Heart left ventricle (tissue), 16 donors: ENCODE measurements at regions not wholly inside any gene's neighbourhood (a gene's known extent, or its start where the extent isn't known, plus 50 kb on each side); places are given as distances from the start of the nearest gene placed in this dataset.

Source experiments
- ATAC-seq, 4 donors: fragments of 200-7000 bp; cut with Tn5 transposase; one replicate each; pipeline ENCODE4 v1.9.1; 2020 to 2022; ENCODE audit warnings: moderate library complexity in 4 of 4, mild to moderate bottlenecking in 3 of 4, moderate number of reproducible peaks in 1 of 4
- DNase-seq, 5 donors: peaks; one replicate each; pipeline ENCODE4 v3.0.0-alpha.2; 2020
- H3K27ac ChIP-seq, 12 donors: fragments of 200-600 bp; sonication (generic) in 4 of 12; one replicate each; pipeline versions ENCODE4 v1.5.0 to v1.8.0; 2016 to 2022; ENCODE audit warnings: mild to moderate bottlenecking in 2 of 12
- H3K27me3 ChIP-seq, 9 donors: fragments of 200-600 bp; sonication (generic) in 2 of 9; one replicate each; pipeline versions ENCODE4 v1.5.1 to v1.8.0; 2016 to 2022; ENCODE audit warnings: mild to moderate bottlenecking in 3 of 9
- H3K36me3 ChIP-seq, 9 donors: fragments of 200-600 bp; sonication (generic) in 2 of 9; one replicate each; pipeline versions ENCODE4 v1.5.0 to v1.8.0; 2018 to 2022; ENCODE audit warnings: mild to moderate bottlenecking in 2 of 9
- H3K4me1 ChIP-seq, 12 donors: fragments of 200-600 bp; sonication (generic) in 4 of 12; one replicate each; pipeline versions ENCODE4 v1.5.0 to v1.8.0; 2016 to 2022; ENCODE audit warnings: mild to moderate bottlenecking in 3 of 12
- H3K4me3 ChIP-seq, 12 donors: fragments of 200-600 bp; sonication (generic) in 4 of 12; one replicate each; pipeline versions ENCODE4 v1.5.0 to v1.8.0; 2017 to 2022; ENCODE audit warnings: mild to moderate bottlenecking in 9 of 12, moderate library complexity in 4 of 12
- H3K9me3 ChIP-seq, 12 donors: fragments of 200-600 bp; sonication (generic) in 4 of 12; one replicate each; pipeline versions ENCODE4 v1.5.0 to v1.8.0; 2016 to 2022; ENCODE audit warnings: mild to moderate bottlenecking in 1 of 12
- CTCF ChIP-seq, 12 donors: fragments of 200-600 bp; sonication (generic) in 4 of 12; IDR thresholded peaks; one replicate each; pipeline versions ENCODE4 v1.5.0 to v1.8.0; 2018 to 2022; ENCODE audit warnings: antibody characterized with exemption in 12 of 12, mild to moderate bottlenecking in 5 of 12
- POLR2A ChIP-seq, 2 donors: fragments of 450-650 bp; IDR thresholded peaks; one replicate each; pipeline ENCODE4 v1.6.1; 2017; ENCODE audit warnings: antibody characterized with exemption in 2 of 2, mild to moderate bottlenecking in 2 of 2, moderate library complexity in 2 of 2
- WGBS, 4 donors: extraction: QIAGEN DNeasy Blood & Tissue Kit in 2 of 4; methylation state at CpG; one replicate each; pipeline versions ENCODE4 v1.1.5 to v1.1.7; 2013 to 2018; 5-methylcytosine and 5-hydroxymethylcytosine counted together
- intact Hi-C, 10 donors: fragments of 100-400 bp; cut with DNase I; formaldehyde crosslinking; loops; one replicate each; pipeline versions ENCODE4 v1.11.1 to v1.14.2; 2022
- donor health status: ischemic (EF 13 %, LVEDD 7.1; RV severe dilation, severe dysfunction).
- donor health status: healthy with polysubstance abuse.
- donor health status: DM: no; HTN: yes; CAD: no.
- donor health status: DM: no; HTN: no; CAD: no.
- donor health status: ischemic (EF 25% LVEDD 6.9; RV normal size, moderate dysfunction).
- donor health status: ischemic (EF 25% LVEDD 5.7; RV mildly dilated, moderate dysfunction).
- donor health status: healthy.
- donor health status: DM: yes; HTN: yes; CAD: no.
- donor health status: ischemic (EF 35%, LVEDD 5.7; RV mildly dilated, moderate dysfunction).
- donor health status: nonischemic (EF 11% LVEDD 7.7; RV severe dilation, severe dysfunction).
- donor health status: DM: yes; HTN: yes; CAD: no.
- donor health status: PGD.
- donor health status: ischemic (EF 29% LVEDD 5.4; RV normal size, mild dysfunction).
- donor health status: nonischemic (EF 23%, LVEDD 6.1; RV moderate dilation, normal function).

- H3K27me3 ChIP-seq = peaks cover 0 to 25% (median 0%) of the 10 kb centered on the region in 9 donors
Measured at GRCh38 chr4:4763822-4764557, 95.5 kb upstream of the MSX1 start.

GRCh38 chr4:4762909-4763821 lies 96.3 kb upstream of the MSX1 start:
- 30 to 44% (median 36%) methylated on average over 25 to 27 of the region's 27 CpGs for WGBS, 4 donors
- DNase-seq = peak in 1 of 5 donors; percentile 19
- intact Hi-C loops = loop anchor here in 1 of 10 donors (1.0 kb wide), 1 partner anchor 13 kb away; no protein-coding TSS in a partner anchor
- Histone ChIP-seq H3K4me3 (no peak overlapping the region), H3K9me3 (no peaks in the 10 kb centered on the region), H3K27me3 (peaks cover 0 to 25% (median 0%) of the 10 kb centered on the region in 9 donors), H3K27ac (no peak overlapping the region), H3K36me3 (no peaks in the 10 kb centered on the region), H3K4me1 (no peaks in the 10 kb centered on the region)
- no peak for ATAC-seq
- TF ChIP-seq CTCF (IDR thresholded peaks at IDR 0.05) (no peak), POLR2A (IDR thresholded peaks at IDR 0.05) (no peak)

More at GRCh38 chr4:4763822-4764557, 95.5 kb upstream of the MSX1 start:
- TF ChIP-seq CTCF (IDR thresholded peaks at IDR 0.05) (no peak), POLR2A (IDR thresholded peaks at IDR 0.05) (no peak)
- WGBS, 4 donors = 67 to 71% (median 69%) methylated on average over 14 of the region's 14 CpGs
- Histone ChIP-seq H3K4me3 (no peak overlapping the region), H3K4me1 (no peaks in the 10 kb centered on the region), H3K9me3 (no peaks in the 10 kb centered on the region), H3K27ac (no peak overlapping the region), H3K36me3 (no peaks in the 10 kb centered on the region)
- no peak for ATAC-seq
- no peak for DNase-seq
- intact Hi-C loops = loop anchor here in 1 of 10 donors (1.0 kb wide), 1 partner anchor 12 kb away; no protein-coding TSS in a partner anchor

GRCh38 chr4:4762300-4762699 lies 97.2 kb upstream of the MSX1 start:
- no peak overlapping the region for H3K27ac ChIP-seq
- ATAC-seq = peak in 1 of 4 donors; percentile 33
- no peaks in the 10 kb centered on the region for H3K36me3 ChIP-seq
- no peak overlapping the region for H3K4me3 ChIP-seq
- peaks cover 0 to 25% (median 0%) of the 10 kb centered on the region in 9 donors for H3K27me3 ChIP-seq
- WGBS, 4 donors = 86 to 91% (median 86%) methylated on average over 9 of the region's 9 CpGs
- no peak for DNase-seq
- no peaks in the 10 kb centered on the region for H3K9me3 ChIP-seq
- no peak for TF ChIP-seq CTCF (IDR thresholded peaks at IDR 0.05)
- no peak for TF ChIP-seq POLR2A (IDR thresholded peaks at IDR 0.05)
- intact Hi-C loops = no loop called here
- H3K4me1 ChIP-seq = no peaks in the 10 kb centered on the region
